ENCODE measurements at regions not wholly inside any gene's neighbourhood (a gene's known extent, or its start where the extent isn't known, plus 50 kb on each side); places are given as distances from the start of the nearest gene placed in this dataset.

- H3K27ac ChIP-seq (ENCODE audit: low read depth in 2 of 2, low read length in 1 of 2): no peak overlapping the region
- ChIA-PET CTCF (no interaction called here), POLR2A (no interaction called here)
- DNase-seq: no peak
- TF ChIP-seq CHD2 (IDR thresholded peaks at IDR 0.05; ENCODE audit: low read length, partially characterized antibody) (no peak), TAF1 (IDR thresholded peaks at IDR 0.05; ENCODE audit: borderline replicate concordance, low read depth, low read length) (no peak), NFIC (IDR thresholded peaks at IDR 0.05; ENCODE audit: borderline replicate concordance) (no peak), MEF2A (IDR thresholded peaks at IDR 0.05; ENCODE audit: borderline replicate concordance, low read depth) (no peak), MAX (IDR thresholded peaks at IDR 0.05; ENCODE audit: low read depth) (no peak), ZBTB33 (IDR thresholded peaks at IDR 0.05; ENCODE audit: borderline replicate concordance, low read depth) (no peak), FOSL2 (IDR thresholded peaks at IDR 0.05; ENCODE audit: borderline replicate concordance, low read depth) (no peak), PBX3 (IDR thresholded peaks at IDR 0.05) (no peak), NRF1 (IDR thresholded peaks at IDR 0.05; ENCODE audit: low read depth, low read length) (no peak), GATA2 (CRISPR knock-in tag; IDR thresholded peaks at IDR 0.05) (no peak), RAD21 (IDR thresholded peaks at IDR 0.05; ENCODE audit: low read length) (no peak)
- no peaks in the 10 kb centered on the region for H3K9me3 ChIP-seq
- no peaks in the 10 kb centered on the region for H3K79me2 ChIP-seq (ENCODE audit: insufficient read depth)
- no peaks in the 10 kb centered on the region for H4K20me1 ChIP-seq (ENCODE audit: insufficient read depth)
- H3K9ac ChIP-seq: no peak overlapping the region
- no peaks in the 10 kb centered on the region for H3K9me2 ChIP-seq
- WGBS (ENCODE audit: low lambda C conversion rate): 10% methylated on average over 2 of the region's 2 CpGs
- H3K4me2 ChIP-seq: no peak overlapping the region
- H3K4me1 ChIP-seq (ENCODE audit: control insufficient read depth in 1 of 2, insufficient read depth in 2 of 2, low read depth in 1 of 2, low read length in 1 of 2): no peaks in the 10 kb centered on the region
- H3K27me3 ChIP-seq (ENCODE audit: insufficient read depth): no peaks in the 10 kb centered on the region
- H2AFZ ChIP-seq (ENCODE audit: low read depth): no peak overlapping the region
- no peaks in the 10 kb centered on the region for H3F3A ChIP-seq (replicated peaks; ENCODE audit: insufficient read depth)
- no peaks in the 10 kb centered on the region for H3K36me3 ChIP-seq (replicated peaks in 1 of 2; ENCODE audit: control insufficient read depth in 1 of 2, insufficient read depth in 2 of 2, low read length in 1 of 2)
- H3K4me3 ChIP-seq (ENCODE audit: low read depth in 2 of 2, low read length in 1 of 2): no peak overlapping the region
Measured at GRCh38 chr4:133972586-133972985, 229.0 kb downstream of the PABPC4L start.

- no peaks in the 10 kb centered on the region for H3F3A ChIP-seq (replicated peaks; ENCODE audit: insufficient read depth)
- 27% methylated on average over 4 of the region's 4 CpGs for WGBS (ENCODE audit: low lambda C conversion rate)
- no peaks in the 10 kb centered on the region for H4K20me1 ChIP-seq (ENCODE audit: insufficient read depth)
- no peak overlapping the region for H3K9ac ChIP-seq
- no peak overlapping the region for H3K4me3 ChIP-seq (ENCODE audit: low read depth in 2 of 2, low read length in 1 of 2)
- POLR2A ChIA-PET: no interaction called here
- H3K9me3 ChIP-seq: no peaks in the 10 kb centered on the region
- H3K36me3 ChIP-seq (replicated peaks in 1 of 2; ENCODE audit: control insufficient read depth in 1 of 2, insufficient read depth in 2 of 2, low read length in 1 of 2): no peaks in the 10 kb centered on the region
- peak; percentile 2 for DNase-seq
- H3K27me3 ChIP-seq (ENCODE audit: insufficient read depth): no peaks in the 10 kb centered on the region
- CTCF ChIA-PET: no interaction called here
- H3K27ac ChIP-seq (ENCODE audit: low read depth in 2 of 2, low read length in 1 of 2): no peak overlapping the region
- H3K4me1 ChIP-seq (ENCODE audit: control insufficient read depth in 1 of 2, insufficient read depth in 2 of 2, low read depth in 1 of 2, low read length in 1 of 2): no peaks in the 10 kb centered on the region
- no peak overlapping the region for H3K4me2 ChIP-seq
- no peak overlapping the region for H2AFZ ChIP-seq (ENCODE audit: low read depth)
- H3K79me2 ChIP-seq (ENCODE audit: insufficient read depth): no peaks in the 10 kb centered on the region
- no peaks in the 10 kb centered on the region for H3K9me2 ChIP-seq
- TF ChIP-seq MAX (IDR thresholded peaks at IDR 0.05; ENCODE audit: low read depth) (no peak), SIN3A (IDR thresholded peaks at IDR 0.05; ENCODE audit: borderline replicate concordance, low read depth, low read length) (no peak), SMC3 (IDR thresholded peaks at IDR 0.05; ENCODE audit: low read depth, low read length) (no peak), MEF2A (IDR thresholded peaks at IDR 0.05; ENCODE audit: borderline replicate concordance, low read depth) (no peak), USF1 (IDR thresholded peaks at IDR 0.05; ENCODE audit: borderline replicate concordance, low read depth) (no peak)
- TF ChIP-seq, protein P1, sequence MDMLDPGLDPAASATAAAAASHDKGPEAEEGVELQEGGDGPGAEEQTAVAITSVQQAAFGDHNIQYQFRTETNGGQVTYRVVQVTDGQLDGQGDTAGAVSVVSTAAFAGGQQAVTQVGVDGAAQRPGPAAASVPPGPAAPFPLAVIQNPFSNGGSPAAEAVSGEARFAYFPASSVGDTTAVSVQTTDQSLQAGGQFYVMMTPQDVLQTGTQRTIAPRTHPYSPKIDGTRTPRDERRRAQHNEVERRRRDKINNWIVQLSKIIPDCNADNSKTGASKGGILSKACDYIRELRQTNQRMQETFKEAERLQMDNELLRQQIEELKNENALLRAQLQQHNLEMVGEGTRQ (IDR thresholded peaks at IDR 0.05; ENCODE audit: borderline replicate concordance, low read depth, low read length): no peak
- TF ChIP-seq, protein P2, sequence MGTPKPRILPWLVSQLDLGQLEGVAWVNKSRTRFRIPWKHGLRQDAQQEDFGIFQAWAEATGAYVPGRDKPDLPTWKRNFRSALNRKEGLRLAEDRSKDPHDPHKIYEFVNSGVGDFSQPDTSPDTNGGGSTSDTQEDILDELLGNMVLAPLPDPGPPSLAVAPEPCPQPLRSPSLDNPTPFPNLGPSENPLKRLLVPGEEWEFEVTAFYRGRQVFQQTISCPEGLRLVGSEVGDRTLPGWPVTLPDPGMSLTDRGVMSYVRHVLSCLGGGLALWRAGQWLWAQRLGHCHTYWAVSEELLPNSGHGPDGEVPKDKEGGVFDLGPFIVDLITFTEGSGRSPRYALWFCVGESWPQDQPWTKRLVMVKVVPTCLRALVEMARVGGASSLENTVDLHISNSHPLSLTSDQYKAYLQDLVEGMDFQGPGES (IDR thresholded peaks at IDR 0.05; ENCODE audit: low read depth, low read length): no peak
Measured at GRCh38 chr4:133969202-133969848, 232.3 kb downstream of the PABPC4L start.
